ENCODE measurements at regions not wholly inside any gene's neighbourhood (a gene's known extent, or its start where the extent isn't known, plus 50 kb on each side); places are given as distances from the start of the nearest gene placed in this dataset.
"Not testable (repeated sequence)": the region's sequence is repeated elsewhere in the genome, so short reads cannot be mapped to it uniquely, and the experiment has no call there.

GRCh38 chr2:66145490-66145889 lies 289.4 kb upstream of the MEIS1 start:
- in situ Hi-C loops (cut with HindIII; ENCODE audit: low pct_unique_long_range_greater_than_20kb, low sequenced_read_pairs) = no loop called here
- no peak for DNase-seq (ENCODE audit: low read depth, low spot score)

GRCh38 chr2:66144324-66144723 lies 290.6 kb upstream of the MEIS1 start:
- DNase-seq (ENCODE audit: low read depth, low spot score); in situ Hi-C loops (cut with HindIII; ENCODE audit: low pct_unique_long_range_greater_than_20kb, low sequenced_read_pairs): not testable (repeated sequence)

GRCh38 chr2:66137606-66138130 lies 297.3 kb upstream of the MEIS1 start:
- in situ Hi-C loops (cut with HindIII; ENCODE audit: low pct_unique_long_range_greater_than_20kb, low sequenced_read_pairs) = no loop called here
- DNase-seq (ENCODE audit: low read depth, low spot score) = no peak

GRCh38 chr2:66134138-66134701 lies 300.7 kb upstream of the MEIS1 start:
- DNase-seq (ENCODE audit: low read depth, low spot score) = no peak
- in situ Hi-C loops (cut with HindIII; ENCODE audit: low pct_unique_long_range_greater_than_20kb, low sequenced_read_pairs) = no loop called here

GRCh38 chr2:66127656-66128055 lies 307.3 kb upstream of the MEIS1 start:
- in situ Hi-C loops (cut with HindIII; ENCODE audit: low pct_unique_long_range_greater_than_20kb, low sequenced_read_pairs) = no loop called here
- DNase-seq (ENCODE audit: low read depth, low spot score) = no peak

- DNase-seq (ENCODE audit: low read depth, low spot score) = no peak
- in situ Hi-C loops (cut with HindIII; ENCODE audit: low pct_unique_long_range_greater_than_20kb, low sequenced_read_pairs) = no loop called here
Measured at GRCh38 chr2:66127061-66127460, 307.9 kb upstream of the MEIS1 start.

GRCh38 chr2:66125951-66126350 lies 309.0 kb upstream of the MEIS1 start:
- DNase-seq (ENCODE audit: low read depth, low spot score) = no peak
- in situ Hi-C loops (cut with HindIII; ENCODE audit: low pct_unique_long_range_greater_than_20kb, low sequenced_read_pairs) = no loop called here

- in situ Hi-C loops (cut with HindIII; ENCODE audit: low pct_unique_long_range_greater_than_20kb, low sequenced_read_pairs) = no loop called here
- no peak for DNase-seq (ENCODE audit: low read depth, low spot score)
Measured at GRCh38 chr2:66122516-66122915, 312.4 kb upstream of the MEIS1 start.

GRCh38 chr2:66121946-66122345 lies 313.0 kb upstream of the MEIS1 start:
- in situ Hi-C loops (cut with HindIII; ENCODE audit: low pct_unique_long_range_greater_than_20kb, low sequenced_read_pairs) = no loop called here
- no peak for DNase-seq (ENCODE audit: low read depth, low spot score)

- in situ Hi-C loops (cut with HindIII; ENCODE audit: low pct_unique_long_range_greater_than_20kb, low sequenced_read_pairs) = no loop called here
- no peak for DNase-seq (ENCODE audit: low read depth, low spot score)
Measured at GRCh38 chr2:66113988-66114625, 320.8 kb upstream of the MEIS1 start.

- in situ Hi-C loops (cut with HindIII; ENCODE audit: low pct_unique_long_range_greater_than_20kb, low sequenced_read_pairs) = no loop called here
- no peak for DNase-seq (ENCODE audit: low read depth, low spot score)
Measured at GRCh38 chr2:66111706-66112105, 323.2 kb upstream of the MEIS1 start.

GRCh38 chr2:66110608-66111007 lies 324.3 kb upstream of the MEIS1 start:
- no peak for DNase-seq (ENCODE audit: low read depth, low spot score)
- in situ Hi-C loops (cut with HindIII; ENCODE audit: low pct_unique_long_range_greater_than_20kb, low sequenced_read_pairs) = no loop called here

GRCh38 chr2:66110086-66110485 lies 324.8 kb upstream of the MEIS1 start:
- in situ Hi-C loops (cut with HindIII; ENCODE audit: low pct_unique_long_range_greater_than_20kb, low sequenced_read_pairs) = no loop called here
- no peak for DNase-seq (ENCODE audit: low read depth, low spot score)

- in situ Hi-C loops (cut with HindIII; ENCODE audit: low pct_unique_long_range_greater_than_20kb, low sequenced_read_pairs) = no loop called here
- DNase-seq (ENCODE audit: low read depth, low spot score) = no peak
Measured at GRCh38 chr2:66109419-66109818, 325.5 kb upstream of the MEIS1 start.

GRCh38 chr2:66105066-66105753 lies 329.7 kb upstream of the MEIS1 start:
- DNase-seq (ENCODE audit: low read depth, low spot score) = no peak
- in situ Hi-C loops (cut with HindIII; ENCODE audit: low pct_unique_long_range_greater_than_20kb, low sequenced_read_pairs) = no loop called here

GRCh38 chr2:66103581-66103980 lies 331.3 kb upstream of the MEIS1 start:
- no peak for DNase-seq (ENCODE audit: low read depth, low spot score)
- in situ Hi-C loops (cut with HindIII; ENCODE audit: low pct_unique_long_range_greater_than_20kb, low sequenced_read_pairs) = no loop called here

- no peak for DNase-seq (ENCODE audit: low read depth, low spot score)
- in situ Hi-C loops (cut with HindIII; ENCODE audit: low pct_unique_long_range_greater_than_20kb, low sequenced_read_pairs) = no loop called here
Measured at GRCh38 chr2:66101206-66101605, 333.7 kb upstream of the MEIS1 start.

GRCh38 chr2:66095820-66096345 lies 339.0 kb upstream of the MEIS1 start:
- DNase-seq (ENCODE audit: low read depth, low spot score) = no peak
- in situ Hi-C loops (cut with HindIII; ENCODE audit: low pct_unique_long_range_greater_than_20kb, low sequenced_read_pairs) = no loop called here

- in situ Hi-C loops (cut with HindIII; ENCODE audit: low pct_unique_long_range_greater_than_20kb, low sequenced_read_pairs); DNase-seq (ENCODE audit: low read depth, low spot score): not testable (repeated sequence)
Measured at GRCh38 chr2:66094689-66095088, 340.2 kb upstream of the MEIS1 start.
